CD4-positive, alpha-beta T cell treated with Interleukin-2 at 100 ng/mL for 4 hours (primary cell): ENCODE measurements at regions not wholly inside any gene's neighbourhood (a gene's known extent, or its start where the extent isn't known, plus 50 kb on each side); places are given as distances from the start of the nearest gene placed in this dataset.
"Not testable (repeated sequence)": the region's sequence is repeated elsewhere in the genome, so short reads cannot be mapped to it uniquely, and the experiment has no call there.

Experiments
- DNase-seq: peaks from one replicate; pipeline ENCODE4 v3.0.0-alpha.2; 2020; ENCODE audit warnings: low spot score

GRCh38 chr2:8505311-8505920 is 176.4 kb upstream of the ID2 start:
- no peak for DNase-seq

- no peak for DNase-seq
Observed at GRCh38 chr2:8506746-8507145, 175.1 kb upstream of the ID2 start.

GRCh38 chr2:8508766-8509165 is 173.1 kb upstream of the ID2 start:
- DNase-seq = no peak

GRCh38 chr2:8509621-8510020 is 172.2 kb upstream of the ID2 start:
- no peak for DNase-seq

- not testable (repeated sequence) for DNase-seq
Observed at GRCh38 chr2:8510055-8510454, 171.8 kb upstream of the ID2 start.

- no peak for DNase-seq
Observed at GRCh38 chr2:8510519-8510918, 171.3 kb upstream of the ID2 start.

- DNase-seq = peak; percentile 17
Observed at GRCh38 chr2:8511868-8512612, 169.8 kb upstream of the ID2 start.

GRCh38 chr2:8513601-8514273 is 168.1 kb upstream of the ID2 start:
- DNase-seq = no peak

- DNase-seq = no peak
Observed at GRCh38 chr2:8514274-8514662, 167.6 kb upstream of the ID2 start.

- DNase-seq = peak; percentile 65
Observed at GRCh38 chr2:8514796-8515758, 166.8 kb upstream of the ID2 start.

- DNase-seq = peak; percentile 10
Observed at GRCh38 chr2:8515864-8516533, 165.9 kb upstream of the ID2 start.

- DNase-seq = no peak
Observed at GRCh38 chr2:8517850-8518498, 163.9 kb upstream of the ID2 start.

- DNase-seq = peak; percentile 27
Observed at GRCh38 chr2:8518979-8519668, 162.7 kb upstream of the ID2 start.

GRCh38 chr2:8520791-8521344 is 161.0 kb upstream of the ID2 start:
- DNase-seq = no peak

GRCh38 chr2:8522687-8523086 is 159.2 kb upstream of the ID2 start:
- peak; percentile 17 for DNase-seq

- DNase-seq = no peak
Observed at GRCh38 chr2:8524388-8524787, 157.5 kb upstream of the ID2 start.

- no peak for DNase-seq
Observed at GRCh38 chr2:8524823-8525222, 157.0 kb upstream of the ID2 start.

GRCh38 chr2:8525236-8525581 is 156.6 kb upstream of the ID2 start:
- no peak for DNase-seq

- DNase-seq = no peak
Observed at GRCh38 chr2:8525582-8526402, 156.1 kb upstream of the ID2 start.

- DNase-seq = no peak
Observed at GRCh38 chr2:8526403-8526696, 155.5 kb upstream of the ID2 start.
